Mesenchymal stem cell (in vitro differentiated cells and primary cell): ENCODE measurements at regions not wholly inside any gene's neighbourhood (a gene's known extent, or its start where the extent isn't known, plus 50 kb on each side); places are given as distances from the start of the nearest gene placed in this dataset.

ENCODE experiments used
- DNase-seq: peaks from one replicate; pipeline ENCODE4 v3.0.0-alpha.2; 2013
- H2AFZ ChIP-seq: one replicate; pipeline ENCODE4 v1.6.1; 2013; ENCODE audit warnings: low read depth, mild to moderate bottlenecking, control low read depth, inconsistent platforms, low read length, moderate library complexity
- H2AK5ac ChIP-seq: 2 replicates; pipeline ENCODE4 v1.6.1; 2013; ENCODE audit warnings: low read length, moderate library complexity, mild to moderate bottlenecking, inconsistent platforms; ENCODE audit not compliant: severe bottlenecking
- H2BK120ac ChIP-seq: one replicate; pipeline ENCODE4 v1.6.1; 2013; ENCODE audit warnings: low read depth, mild to moderate bottlenecking, inconsistent platforms, low read length, moderate library complexity
- H2BK12ac ChIP-seq, 2 experiments: one replicate each; pipeline ENCODE4 v1.6.1; 2013; ENCODE audit warnings: inconsistent platforms in 2 of 2, low read length in 2 of 2, mild to moderate bottlenecking in 2 of 2, moderate library complexity in 2 of 2, control low read depth in 1 of 2
- H2BK15ac ChIP-seq: one replicate; pipeline ENCODE4 v1.6.1; 2013; ENCODE audit warnings: mild to moderate bottlenecking, low read depth, inconsistent platforms; ENCODE audit not compliant: poor library complexity, severe bottlenecking
- H2BK5ac ChIP-seq: 2 replicates; pipeline ENCODE4 v1.6.1; 2013; ENCODE audit warnings: low read depth, mild to moderate bottlenecking, low read length, control low read depth, inconsistent platforms; ENCODE audit not compliant: poor library complexity, severe bottlenecking
- H3K14ac ChIP-seq, 2 experiments: one replicate each; pipeline ENCODE4 v1.6.1; 2013; ENCODE audit warnings: inconsistent platforms in 2 of 2, low read length in 2 of 2, control low read depth in 1 of 2, mild to moderate bottlenecking in 1 of 2, moderate library complexity in 1 of 2
- H3K18ac ChIP-seq, 2 experiments: one replicate each; pipeline ENCODE4 v1.6.1; 2013; ENCODE audit warnings: inconsistent platforms in 2 of 2, low read length in 2 of 2, control low read depth in 1 of 2, low read depth in 1 of 2, mild to moderate bottlenecking in 1 of 2
- H3K23ac ChIP-seq, 2 experiments: one replicate each; pipeline ENCODE4 v1.6.1; 2013; ENCODE audit warnings: inconsistent platforms in 2 of 2, low read length in 2 of 2, mild to moderate bottlenecking in 2 of 2, moderate library complexity in 2 of 2, control low read depth in 1 of 2
- H3K27ac ChIP-seq: 2 replicates; pipeline ENCODE4 v1.5.1; 2013; ENCODE audit warnings: mild to moderate bottlenecking, moderate library complexity, low read length, control low read depth, inconsistent platforms; ENCODE audit not compliant: poor library complexity, severe bottlenecking
- H3K27me3 ChIP-seq, 2 experiments: 2 replicates each; pipeline versions ENCODE4 v1.6.1 to v1.7.0; 2013; ENCODE audit warnings: low read length in 2 of 2, mild to moderate bottlenecking in 2 of 2, moderate library complexity in 2 of 2, control low read depth in 1 of 2, inconsistent platforms in 1 of 2; ENCODE audit not compliant: control insufficient read depth in 1 of 2, insufficient read depth in 1 of 2
- H3K36me3 ChIP-seq, 2 experiments: 2 replicates each; pipeline versions ENCODE4 v1.6.1 to v1.7.0; 2013; ENCODE audit warnings: low read length in 2 of 2, control low read depth in 1 of 2, inconsistent platforms in 1 of 2, low read depth in 1 of 2, mild to moderate bottlenecking in 1 of 2; ENCODE audit not compliant: insufficient read depth in 2 of 2, control insufficient read depth in 1 of 2
- H3K4ac ChIP-seq, 2 experiments: one replicate each; pipeline ENCODE4 v1.6.1; 2013; ENCODE audit warnings: inconsistent platforms in 2 of 2, low read length in 2 of 2, mild to moderate bottlenecking in 2 of 2, moderate library complexity in 2 of 2, control low read depth in 1 of 2, low read depth in 1 of 2
- H3K4me1 ChIP-seq: 2 replicates; pipeline ENCODE4 v1.6.1; 2013; ENCODE audit warnings: low read depth, low read length, control low read depth; ENCODE audit not compliant: control insufficient read depth, insufficient read depth
- H3K4me2 ChIP-seq: 2 replicates; pipeline ENCODE4 v1.6.1; 2013; ENCODE audit warnings: low read length, mild to moderate bottlenecking, inconsistent platforms; ENCODE audit not compliant: poor library complexity, severe bottlenecking
- H3K4me3 ChIP-seq, 2 experiments: 2 replicates each; pipeline versions ENCODE4 v1.5.1 to v1.7.0; 2013; ENCODE audit warnings: low read length in 2 of 2, mild to moderate bottlenecking in 2 of 2, control low read depth in 1 of 2, low read depth in 1 of 2; ENCODE audit not compliant: insufficient read depth in 1 of 2
- H3K79me1 ChIP-seq: replicated peaks from 2 replicates; pipeline ENCODE4 v1.6.1; 2013; ENCODE audit warnings: mild to moderate bottlenecking, control low read depth, low read length, inconsistent platforms; ENCODE audit not compliant: poor library complexity, severe bottlenecking
- H3K9ac ChIP-seq: 2 replicates; pipeline ENCODE4 v1.7.0; 2013; ENCODE audit warnings: mild to moderate bottlenecking, low read length, moderate library complexity
- H3K9me3 ChIP-seq: 2 replicates; pipeline ENCODE4 v1.7.0; 2013; ENCODE audit warnings: mild to moderate bottlenecking, low read length; ENCODE audit not compliant: control insufficient read depth
- H4K8ac ChIP-seq: one replicate; pipeline ENCODE4 v1.6.1; 2013; ENCODE audit warnings: inconsistent platforms, mild to moderate bottlenecking, low read length, moderate library complexity
- H4K91ac ChIP-seq: one replicate; pipeline ENCODE4 v1.6.1; 2013; ENCODE audit warnings: mild to moderate bottlenecking, low read length, inconsistent platforms
- WGBS: methylation state at CpG from one replicate; pipeline ENCODE4 v1.1.7; 2013; ENCODE audit warnings: mixed read lengths; 5-methylcytosine and 5-hydroxymethylcytosine counted together

GRCh38 chr12:91381309-91381804 lies 198.7 kb upstream of the DCN start:
- Histone ChIP-seq H3K4me3 (peak overlapping the region in 1 of 2 experiments; percentile 82), H2BK12ac (no peak overlapping the region), H3K27me3 (peaks cover 0 to 10% of the 10 kb centered on the region in 2 experiments), H3K9me3 (no peaks in the 10 kb centered on the region), H3K14ac (no peak overlapping the region), H3K79me1 (no peaks in the 10 kb centered on the region), H2BK5ac (peak overlapping the region; percentile 59), H3K36me3 (no peaks in the 10 kb centered on the region), H3K23ac (no peak overlapping the region), H3K4me2 (peak overlapping the region; percentile 37), H3K27ac (peak overlapping the region; percentile 80), H4K8ac (no peak overlapping the region), H2BK15ac (no peak overlapping the region), H2BK120ac (no peak overlapping the region), H3K4ac (no peak overlapping the region), H4K91ac (no peak overlapping the region), H3K18ac (no peak overlapping the region), H3K4me1 (no peaks in the 10 kb centered on the region), H3K9ac (peak overlapping the region; percentile 92), H2AFZ (no peak overlapping the region), H2AK5ac (no peak overlapping the region)
- peak; percentile 89 for DNase-seq
- WGBS, result 6% methylated on average over 11 of the region's 11 CpGs

- Histone ChIP-seq H2AFZ (no peak overlapping the region), H3K4ac (no peak overlapping the region), H3K18ac (no peak overlapping the region), H3K79me1 (no peaks in the 10 kb centered on the region), H2BK5ac (no peak overlapping the region), H3K23ac (no peak overlapping the region), H3K4me1 (no peaks in the 10 kb centered on the region), H2AK5ac (no peak overlapping the region), H4K91ac (no peak overlapping the region), H3K9ac (peak overlapping the region; percentile 92), H3K9me3 (no peaks in the 10 kb centered on the region), H3K4me3 (peak overlapping the region in 1 of 2 experiments; percentile 82), H3K27ac (no peak overlapping the region), H2BK12ac (no peak overlapping the region), H2BK120ac (no peak overlapping the region), H3K27me3 (peaks cover 0 to 4% of the 10 kb centered on the region in 2 experiments), H2BK15ac (no peak overlapping the region), H4K8ac (no peak overlapping the region), H3K4me2 (no peak overlapping the region), H3K36me3 (no peaks in the 10 kb centered on the region), H3K14ac (no peak overlapping the region)
- DNase-seq, result no peak
- WGBS, result 85% methylated on average over 3 of the region's 5 CpGs
Measured at GRCh38 chr12:91380631-91381030, 198.0 kb upstream of the DCN start.

GRCh38 chr12:91379051-91379775 lies 196.6 kb upstream of the DCN start:
- DNase-seq, result no peak
- H2BK120ac ChIP-seq, result no peak overlapping the region
- no peak overlapping the region for H3K14ac ChIP-seq
- H3K4me2 ChIP-seq, result no peak overlapping the region
- H4K8ac ChIP-seq, result no peak overlapping the region
- no peak overlapping the region for H2BK12ac ChIP-seq
- no peak overlapping the region for H3K27ac ChIP-seq
- H3K4ac ChIP-seq, result no peak overlapping the region
- no peak overlapping the region for H2BK15ac ChIP-seq
- H3K79me1 ChIP-seq, result no peaks in the 10 kb centered on the region
- H3K18ac ChIP-seq, result no peak overlapping the region
- no peak overlapping the region for H3K4me3 ChIP-seq
- H3K27me3 ChIP-seq, result peaks cover 0 to 8% of the 10 kb centered on the region in 2 experiments
- no peaks in the 10 kb centered on the region for H3K36me3 ChIP-seq
- H2AK5ac ChIP-seq, result no peak overlapping the region
- no peaks in the 10 kb centered on the region for H3K4me1 ChIP-seq
- no peak overlapping the region for H3K23ac ChIP-seq
- no peak overlapping the region for H3K9ac ChIP-seq
- H3K9me3 ChIP-seq, result no peaks in the 10 kb centered on the region
- WGBS, result 100% methylated on average over 1 of the region's 2 CpGs
- H4K91ac ChIP-seq, result no peak overlapping the region
- H2BK5ac ChIP-seq, result no peak overlapping the region
- H2AFZ ChIP-seq, result no peak overlapping the region

- H3K4me2 ChIP-seq, result no peak overlapping the region
- no peak overlapping the region for H3K14ac ChIP-seq
- no peak overlapping the region for H2BK5ac ChIP-seq
- peak; percentile 6 for DNase-seq
- no peaks in the 10 kb centered on the region for H3K9me3 ChIP-seq
- H4K8ac ChIP-seq, result no peak overlapping the region
- peaks cover 0 to 4% of the 10 kb centered on the region in 2 experiments for H3K27me3 ChIP-seq
- no peak overlapping the region for H4K91ac ChIP-seq
- 100% methylated on average over 1 of the region's 3 CpGs for WGBS
- no peak overlapping the region for H3K23ac ChIP-seq
- no peak overlapping the region for H2AK5ac ChIP-seq
- no peaks in the 10 kb centered on the region for H3K79me1 ChIP-seq
- H3K27ac ChIP-seq, result no peak overlapping the region
- no peak overlapping the region for H3K4ac ChIP-seq
- H3K36me3 ChIP-seq, result no peaks in the 10 kb centered on the region
- H2BK15ac ChIP-seq, result no peak overlapping the region
- H2AFZ ChIP-seq, result no peak overlapping the region
- no peak overlapping the region for H3K4me3 ChIP-seq
- H2BK120ac ChIP-seq, result no peak overlapping the region
- peaks cover 1% of the 10 kb centered on the region for H3K4me1 ChIP-seq
- H2BK12ac ChIP-seq, result no peak overlapping the region
- no peak overlapping the region for H3K18ac ChIP-seq
- no peak overlapping the region for H3K9ac ChIP-seq
Measured at GRCh38 chr12:91377436-91377835, 194.8 kb upstream of the DCN start.
